ENCODE measurements at regions not wholly inside any gene's neighbourhood (a gene's known extent, or its start where the extent isn't known, plus 50 kb on each side); places are given as distances from the start of the nearest gene placed in this dataset.

GRCh38 chr3:148078658-148079057, 619.0 kb upstream of the AGTR1 start:
- TF ChIP-seq, protein P1, sequence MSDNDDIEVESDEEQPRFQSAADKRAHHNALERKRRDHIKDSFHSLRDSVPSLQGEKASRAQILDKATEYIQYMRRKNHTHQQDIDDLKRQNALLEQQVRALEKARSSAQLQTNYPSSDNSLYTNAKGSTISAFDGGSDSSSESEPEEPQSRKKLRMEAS (IDR thresholded peaks at IDR 0.05): no peak
- TF ChIP-seq POLR2A (IDR thresholded peaks at IDR 0.05; ENCODE audit: low read length): no peak
- no peak for TF ChIP-seq ESRRA (IDR thresholded peaks at IDR 0.05; ENCODE audit: borderline replicate concordance, low read length)
- TF ChIP-seq TP53 (CRISPR knock-in tag; IDR thresholded peaks at IDR 0.05): no peak
- TF ChIP-seq EHF (CRISPR knock-in tag; IDR thresholded peaks at IDR 0.05): no peak
- TF ChIP-seq HDAC2 (IDR thresholded peaks at IDR 0.05): no peak
- no peak for TF ChIP-seq CTCF (IDR thresholded peaks at IDR 0.05)
- no peak for TF ChIP-seq RAD21 (conservative IDR thresholded peaks at IDR 0.05 in 1 of 2, IDR thresholded peaks at IDR 0.05 in 1 of 2)
- TF ChIP-seq NR3C1 (IDR thresholded peaks at IDR 0.05): no peak
- TF ChIP-seq MAFK (IDR thresholded peaks at IDR 0.05; ENCODE audit: partially characterized antibody): no peak
- TF ChIP-seq KDM1A (IDR thresholded peaks at IDR 0.05; ENCODE audit: low read depth): no peak
- TF ChIP-seq CEBPB (IDR thresholded peaks at IDR 0.05): no peak
- no peak for TF ChIP-seq HES2 (IDR thresholded peaks at IDR 0.05)
- no peak for TF ChIP-seq JUN (IDR thresholded peaks at IDR 0.05)
